ENCODE measurements at regions not wholly inside any gene's neighbourhood (a gene's known extent, or its start where the extent isn't known, plus 50 kb on each side); places are given as distances from the start of the nearest gene placed in this dataset.

GRCh38 chr4:19961091-19961490 lies 290.6 kb upstream of the SLIT2 start:
- no peak for DNase-seq
- no peaks in the 10 kb centered on the region for H3K36me3 Mint-ChIP-seq
- H3K4me3 Mint-ChIP-seq: no peak overlapping the region
- H3K9me3 Mint-ChIP-seq: peaks cover under 1 to 7% of the 10 kb centered on the region in 2 donors
- no peak for ATAC-seq (replicated peaks)
- H3K4me1 Mint-ChIP-seq: no peaks in the 10 kb centered on the region
- no peak overlapping the region for H3K27ac Mint-ChIP-seq
- no peaks in the 10 kb centered on the region for H3K27me3 Mint-ChIP-seq

- ATAC-seq (replicated peaks) (no peak), DNase-seq (no peak)
- peaks cover 0 to 3% of the 10 kb centered on the region in 2 donors for H3K9me3 Mint-ChIP-seq
- H3K4me3 Mint-ChIP-seq: no peak overlapping the region
- H3K27me3 Mint-ChIP-seq: no peaks in the 10 kb centered on the region
- H3K27ac Mint-ChIP-seq: no peak overlapping the region
- no peaks in the 10 kb centered on the region for H3K36me3 Mint-ChIP-seq
- H3K4me1 Mint-ChIP-seq: no peaks in the 10 kb centered on the region
These were observed 292.9 kb upstream of the SLIT2 start for GRCh38 chr4:19958848-19959247.

GRCh38 chr4:19947349-19947748 lies 304.4 kb upstream of the SLIT2 start:
- no peak for ATAC-seq (replicated peaks)
- Mint-ChIP-seq H3K27ac (no peak overlapping the region), H3K4me3 (no peak overlapping the region), H3K36me3 (no peaks in the 10 kb centered on the region), H3K4me1 (no peaks in the 10 kb centered on the region), H3K27me3 (no peaks in the 10 kb centered on the region), H3K9me3 (peaks cover 0 to 3% of the 10 kb centered on the region in 2 donors)
- no peak for DNase-seq

GRCh38 chr4:19945979-19946380 lies 305.7 kb upstream of the SLIT2 start:
- no peaks in the 10 kb centered on the region for H3K36me3 Mint-ChIP-seq
- DNase-seq (no peak), ATAC-seq (replicated peaks) (no peak)
- no peak overlapping the region for H3K27ac Mint-ChIP-seq
- peaks cover 0 to 3% of the 10 kb centered on the region in 2 donors for H3K9me3 Mint-ChIP-seq
- no peaks in the 10 kb centered on the region for H3K4me1 Mint-ChIP-seq
- H3K4me3 Mint-ChIP-seq: no peak overlapping the region
- H3K27me3 Mint-ChIP-seq: no peaks in the 10 kb centered on the region

- no peaks in the 10 kb centered on the region for H3K4me1 Mint-ChIP-seq
- H3K27ac Mint-ChIP-seq: no peak overlapping the region
- ATAC-seq (replicated peaks): no peak
- no peak for DNase-seq
- peaks cover 0 to 3% of the 10 kb centered on the region in 2 donors for H3K9me3 Mint-ChIP-seq
- no peak overlapping the region for H3K4me3 Mint-ChIP-seq
- no peaks in the 10 kb centered on the region for H3K36me3 Mint-ChIP-seq
- no peaks in the 10 kb centered on the region for H3K27me3 Mint-ChIP-seq
These were observed 306.2 kb upstream of the SLIT2 start for GRCh38 chr4:19945501-19945900.

GRCh38 chr4:19944806-19945205 lies 306.9 kb upstream of the SLIT2 start:
- Mint-ChIP-seq H3K4me3 (no peak overlapping the region), H3K27ac (no peak overlapping the region), H3K4me1 (no peaks in the 10 kb centered on the region), H3K27me3 (no peaks in the 10 kb centered on the region), H3K36me3 (no peaks in the 10 kb centered on the region), H3K9me3 (peaks cover 0 to 3% of the 10 kb centered on the region in 2 donors)
- ATAC-seq (replicated peaks): no peak
- DNase-seq: no peak

GRCh38 chr4:19944251-19944650 lies 307.5 kb upstream of the SLIT2 start:
- H3K9me3 Mint-ChIP-seq: peaks cover 0 to 3% of the 10 kb centered on the region in 2 donors
- ATAC-seq (replicated peaks): no peak
- no peak for DNase-seq
- no peaks in the 10 kb centered on the region for H3K4me1 Mint-ChIP-seq
- no peak overlapping the region for H3K27ac Mint-ChIP-seq
- H3K27me3 Mint-ChIP-seq: no peaks in the 10 kb centered on the region
- no peaks in the 10 kb centered on the region for H3K36me3 Mint-ChIP-seq
- no peak overlapping the region for H3K4me3 Mint-ChIP-seq

GRCh38 chr4:19941434-19941833 lies 310.3 kb upstream of the SLIT2 start:
- no peaks in the 10 kb centered on the region for H3K27me3 Mint-ChIP-seq
- ATAC-seq (replicated peaks) (no peak), DNase-seq (no peak)
- no peak overlapping the region for H3K27ac Mint-ChIP-seq
- no peaks in the 10 kb centered on the region for H3K4me1 Mint-ChIP-seq
- H3K9me3 Mint-ChIP-seq: no peaks in the 10 kb centered on the region
- no peaks in the 10 kb centered on the region for H3K36me3 Mint-ChIP-seq
- H3K4me3 Mint-ChIP-seq: no peak overlapping the region

- no peaks in the 10 kb centered on the region for H3K4me1 Mint-ChIP-seq
- no peaks in the 10 kb centered on the region for H3K36me3 Mint-ChIP-seq
- no peaks in the 10 kb centered on the region for H3K27me3 Mint-ChIP-seq
- DNase-seq: no peak
- H3K9me3 Mint-ChIP-seq: no peaks in the 10 kb centered on the region
- no peak overlapping the region for H3K27ac Mint-ChIP-seq
- no peak for ATAC-seq (replicated peaks)
- H3K4me3 Mint-ChIP-seq: no peak overlapping the region
These were observed 310.8 kb upstream of the SLIT2 start for GRCh38 chr4:19940861-19941260.

GRCh38 chr4:19936476-19936875 lies 315.2 kb upstream of the SLIT2 start:
- H3K27ac Mint-ChIP-seq: no peak overlapping the region
- no peak overlapping the region for H3K4me3 Mint-ChIP-seq
- no peaks in the 10 kb centered on the region for H3K36me3 Mint-ChIP-seq
- DNase-seq: no peak
- H3K4me1 Mint-ChIP-seq: no peaks in the 10 kb centered on the region
- peaks cover 0 to 3% of the 10 kb centered on the region in 2 donors for H3K9me3 Mint-ChIP-seq
- H3K27me3 Mint-ChIP-seq: no peaks in the 10 kb centered on the region
- ATAC-seq (replicated peaks): no peak

- H3K4me3 Mint-ChIP-seq: no peak overlapping the region
- H3K27me3 Mint-ChIP-seq: no peaks in the 10 kb centered on the region
These were observed 321.0 kb upstream of the SLIT2 start for GRCh38 chr4:19930742-19931141.

GRCh38 chr4:19927381-19927780 lies 324.3 kb upstream of the SLIT2 start:
- Mint-ChIP-seq H3K4me3 (no peak overlapping the region), H3K4me1 (no peaks in the 10 kb centered on the region), H3K36me3 (no peaks in the 10 kb centered on the region), H3K9me3 (peaks cover 3 to 5% of the 10 kb centered on the region in 2 donors), H3K27me3 (no peaks in the 10 kb centered on the region), H3K27ac (no peak overlapping the region)
- DNase-seq: no peak
- ATAC-seq (replicated peaks): no peak

More at GRCh38 chr4:19930742-19931141, 321.0 kb upstream of the SLIT2 start:
- DNase-seq: no peak
- Mint-ChIP-seq H3K9me3 (peaks cover 3 to 5% of the 10 kb centered on the region in 2 donors), H3K36me3 (no peaks in the 10 kb centered on the region), H3K27ac (no peak overlapping the region), H3K4me1 (no peaks in the 10 kb centered on the region)
- ATAC-seq (replicated peaks): no peak

- ATAC-seq (replicated peaks): no peak
- no peaks in the 10 kb centered on the region for H3K27me3 Mint-ChIP-seq
These were observed 326.2 kb upstream of the SLIT2 start for GRCh38 chr4:19925516-19925915.

GRCh38 chr4:19924761-19925160 lies 326.9 kb upstream of the SLIT2 start:
- H3K4me1 Mint-ChIP-seq: no peaks in the 10 kb centered on the region
- H3K4me3 Mint-ChIP-seq: no peak overlapping the region
- ATAC-seq (replicated peaks) (no peak), DNase-seq (no peak)
- H3K27ac Mint-ChIP-seq: no peak overlapping the region
- no peaks in the 10 kb centered on the region for H3K27me3 Mint-ChIP-seq
- peaks cover 0 to 3% of the 10 kb centered on the region in 2 donors for H3K9me3 Mint-ChIP-seq
- no peaks in the 10 kb centered on the region for H3K36me3 Mint-ChIP-seq

More at GRCh38 chr4:19925516-19925915, 326.2 kb upstream of the SLIT2 start:
- no peaks in the 10 kb centered on the region for H3K36me3 Mint-ChIP-seq
- DNase-seq: no peak
- peaks cover 0 to 5% of the 10 kb centered on the region in 2 donors for H3K9me3 Mint-ChIP-seq
- H3K4me1 Mint-ChIP-seq: no peaks in the 10 kb centered on the region
- H3K4me3 Mint-ChIP-seq: no peak overlapping the region
- H3K27ac Mint-ChIP-seq: no peak overlapping the region

GRCh38 chr4:19915276-19915675 lies 336.4 kb upstream of the SLIT2 start:
- ATAC-seq (replicated peaks): no peak
- no peak overlapping the region for H3K4me3 Mint-ChIP-seq

GRCh38 chr4:19913650-19914049 lies 338.1 kb upstream of the SLIT2 start:
- no peak for ATAC-seq (replicated peaks)
- Mint-ChIP-seq H3K27me3 (no peaks in the 10 kb centered on the region), H3K9me3 (peaks cover 3 to 10% of the 10 kb centered on the region in 2 donors), H3K4me3 (no peak overlapping the region), H3K36me3 (no peaks in the 10 kb centered on the region), H3K27ac (no peak overlapping the region), H3K4me1 (no peaks in the 10 kb centered on the region)
- no peak for DNase-seq

More at GRCh38 chr4:19915276-19915675, 336.4 kb upstream of the SLIT2 start:
- Mint-ChIP-seq H3K36me3 (no peaks in the 10 kb centered on the region), H3K27me3 (no peaks in the 10 kb centered on the region), H3K9me3 (peaks cover 3 to 13% of the 10 kb centered on the region in 2 donors), H3K27ac (no peak overlapping the region), H3K4me1 (no peaks in the 10 kb centered on the region)
- no peak for DNase-seq

Data from stimulated activated naive B cell treated with anti-CD40 and anti-IgM and Interleukin-4, amounts not matched to agents 10 μg/mL and 1 μg/mL and 100 μg/mL, for 72 hours (primary cell).